Breast epithelium (tissue), 4 donors: ENCODE measurements at regions not wholly inside any gene's neighbourhood (a gene's known extent, or its start where the extent isn't known, plus 50 kb on each side); places are given as distances from the start of the nearest gene placed in this dataset.

Experiments
- DNase-seq, 2 donors: peaks; one replicate each; pipeline ENCODE4 v3.0.0-alpha.2; 2019; ENCODE audit warnings: low spot score in 2 of 2
- H3K27ac ChIP-seq, 2 donors: fragments of 200-600 bp; sonication (generic) in 1 of 2; one replicate each; pipeline ENCODE4 v1.5.1; 2016 to 2019; ENCODE audit warnings: mild to moderate bottlenecking in 1 of 2
- H3K27me3 ChIP-seq, 2 donors: fragments of 200-600 bp; sonication (generic) in 1 of 2; one replicate each; pipeline versions ENCODE4 v1.5.1 to v1.6.0; 2017 to 2019; ENCODE audit warnings: control low read depth in 1 of 2, mild to moderate bottlenecking in 1 of 2
- H3K36me3 ChIP-seq: fragments of 200-600 bp; one replicate; pipeline ENCODE4 v1.5.1; 2019
- H3K4me1 ChIP-seq, 2 donors: fragments of 200-600 bp; sonication (generic); one replicate each; pipeline ENCODE4 v1.5.1; 2016 to 2019; ENCODE audit warnings: control low read depth in 1 of 2
- H3K4me3 ChIP-seq, 3 donors: fragments of 200-600 bp; sonication (generic); 1 replicate in 2 of 3; 2 replicates in 1 of 3; pipeline ENCODE4 v1.5.1; 2016 to 2019; ENCODE audit warnings: mild to moderate bottlenecking in 3 of 3, moderate library complexity in 2 of 3
- H3K9me3 ChIP-seq, 2 donors: fragments of 200-600 bp; sonication (generic) in 1 of 2; one replicate each; pipeline ENCODE4 v1.5.1; 2016 to 2019; ENCODE audit warnings: control low read depth in 1 of 2
- POLR2A ChIP-seq: fragments of 450-650 bp; IDR thresholded peaks from one replicate; pipeline ENCODE4 v1.6.1; 2016; ENCODE audit warnings: antibody characterized with exemption, mild to moderate bottlenecking, moderate library complexity
- POLR2AphosphoS5 ChIP-seq, 3 donors: sonication (generic); formaldehyde crosslinking; IDR thresholded peaks; one replicate each; pipeline ENCODE4 v1.6.1; 2017; ENCODE audit warnings: antibody characterized with exemption in 3 of 3
- intact Hi-C: fragments of 100-400 bp; cut with DNase I; formaldehyde crosslinking; loops from one replicate; pipeline ENCODE4 v1.15.1; 2023; ENCODE audit warnings: low total_unique reads
- TF ChIP-seq, protein P1 (sequence below), 3 donors: fragments of 450-650 bp; IDR thresholded peaks; one replicate each; pipeline ENCODE4 v1.5.1; 2016 to 2017; ENCODE audit warnings: antibody characterized with exemption in 3 of 3, mild to moderate bottlenecking in 3 of 3, moderate library complexity in 3 of 3

DNA sequence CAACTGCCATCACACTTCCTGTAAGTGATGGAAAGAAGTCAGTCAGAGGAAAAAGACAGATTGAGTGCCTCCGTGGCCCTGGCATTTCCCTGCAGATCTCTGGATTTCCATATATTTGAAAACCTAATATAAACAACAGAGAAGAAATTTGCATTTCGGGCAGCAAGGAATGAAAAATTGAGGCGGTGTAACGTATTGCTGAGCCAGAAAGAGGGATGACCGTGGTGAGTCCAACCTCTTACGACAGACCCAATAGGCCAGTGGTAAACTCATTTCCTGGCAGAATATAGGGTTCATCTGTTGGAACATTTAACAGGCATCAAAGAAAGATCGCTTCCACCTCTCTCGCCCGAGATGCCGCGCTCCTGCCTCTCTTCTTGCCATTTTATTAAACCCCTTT is 336.5 kb downstream of the MIAT start:
- Histone ChIP-seq H3K4me3 (no peak overlapping the region), H3K36me3 (no peaks in the 10 kb centered on the region), H3K9me3 (no peaks in the 10 kb centered on the region), H3K4me1 (no peaks in the 10 kb centered on the region), H3K27me3 (no peaks in the 10 kb centered on the region), H3K27ac (no peak overlapping the region)
- no peak for DNase-seq
- intact Hi-C loops = no loop called here
- TF ChIP-seq POLR2AphosphoS5 (IDR thresholded peaks at IDR 0.05) (no peak), POLR2A (no peak)
- TF ChIP-seq, protein P1, sequence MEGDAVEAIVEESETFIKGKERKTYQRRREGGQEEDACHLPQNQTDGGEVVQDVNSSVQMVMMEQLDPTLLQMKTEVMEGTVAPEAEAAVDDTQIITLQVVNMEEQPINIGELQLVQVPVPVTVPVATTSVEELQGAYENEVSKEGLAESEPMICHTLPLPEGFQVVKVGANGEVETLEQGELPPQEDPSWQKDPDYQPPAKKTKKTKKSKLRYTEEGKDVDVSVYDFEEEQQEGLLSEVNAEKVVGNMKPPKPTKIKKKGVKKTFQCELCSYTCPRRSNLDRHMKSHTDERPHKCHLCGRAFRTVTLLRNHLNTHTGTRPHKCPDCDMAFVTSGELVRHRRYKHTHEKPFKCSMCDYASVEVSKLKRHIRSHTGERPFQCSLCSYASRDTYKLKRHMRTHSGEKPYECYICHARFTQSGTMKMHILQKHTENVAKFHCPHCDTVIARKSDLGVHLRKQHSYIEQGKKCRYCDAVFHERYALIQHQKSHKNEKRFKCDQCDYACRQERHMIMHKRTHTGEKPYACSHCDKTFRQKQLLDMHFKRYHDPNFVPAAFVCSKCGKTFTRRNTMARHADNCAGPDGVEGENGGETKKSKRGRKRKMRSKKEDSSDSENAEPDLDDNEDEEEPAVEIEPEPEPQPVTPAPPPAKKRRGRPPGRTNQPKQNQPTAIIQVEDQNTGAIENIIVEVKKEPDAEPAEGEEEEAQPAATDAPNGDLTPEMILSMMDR (IDR thresholded peaks at IDR 0.05) = no peak

DNA sequence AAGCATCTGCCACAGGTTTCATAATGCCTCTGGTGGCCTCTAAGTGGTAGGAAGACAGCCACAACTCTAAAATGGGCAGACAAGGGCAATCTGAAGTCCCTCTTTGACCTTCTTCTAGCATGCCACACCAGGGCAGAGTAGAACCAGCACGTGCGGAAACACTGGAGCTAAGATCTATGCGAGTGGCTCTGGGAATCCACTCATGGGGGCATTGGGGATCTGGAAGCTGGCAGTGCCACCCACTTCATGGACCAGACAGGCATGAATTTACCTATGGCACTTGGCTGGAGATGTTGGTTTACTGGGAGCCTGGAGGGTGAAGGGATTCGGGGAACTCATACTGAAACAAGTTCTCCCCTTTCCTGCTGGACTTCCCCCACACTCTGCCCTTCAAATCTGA is 337.4 kb downstream of the MIAT start:
- TF ChIP-seq, protein P1 (IDR thresholded peaks at IDR 0.05) = no peak
- TF ChIP-seq POLR2A (no peak), POLR2AphosphoS5 (IDR thresholded peaks at IDR 0.05) (no peak)
- Histone ChIP-seq H3K27me3 (no peaks in the 10 kb centered on the region), H3K9me3 (no peaks in the 10 kb centered on the region), H3K27ac (no peak overlapping the region), H3K4me1 (no peaks in the 10 kb centered on the region), H3K4me3 (no peak overlapping the region), H3K36me3 (no peaks in the 10 kb centered on the region)
- DNase-seq = no peak
- intact Hi-C loops = no loop called here

DNA sequence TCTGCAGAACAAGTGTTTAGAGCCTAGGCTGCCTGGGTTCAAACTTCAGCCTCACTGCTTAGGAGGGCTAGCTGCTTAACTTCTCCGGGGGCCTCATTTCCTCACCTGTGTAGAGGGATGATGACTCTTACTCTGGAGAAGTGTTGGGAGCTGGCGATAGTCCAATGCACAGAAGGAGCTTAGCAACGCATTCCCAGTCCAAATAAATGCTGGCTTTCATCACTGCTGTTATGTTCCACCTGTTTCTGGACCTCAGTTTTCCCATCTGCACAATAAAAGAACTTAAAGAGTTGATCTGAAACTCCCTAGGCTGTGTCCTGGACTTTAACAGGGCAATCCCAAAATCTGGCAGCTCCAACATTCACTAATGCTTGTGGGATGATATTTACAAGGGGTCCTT is 337.8 kb downstream of the MIAT start:
- Histone ChIP-seq H3K4me3 (no peak overlapping the region), H3K9me3 (no peaks in the 10 kb centered on the region), H3K27ac (no peak overlapping the region), H3K36me3 (no peaks in the 10 kb centered on the region), H3K27me3 (no peaks in the 10 kb centered on the region), H3K4me1 (no peaks in the 10 kb centered on the region)
- DNase-seq = no peak
- TF ChIP-seq POLR2AphosphoS5 (IDR thresholded peaks at IDR 0.05) (no peak), POLR2A (no peak)
- TF ChIP-seq, protein P1 (IDR thresholded peaks at IDR 0.05) = no peak
- intact Hi-C loops = no loop called here

DNA sequence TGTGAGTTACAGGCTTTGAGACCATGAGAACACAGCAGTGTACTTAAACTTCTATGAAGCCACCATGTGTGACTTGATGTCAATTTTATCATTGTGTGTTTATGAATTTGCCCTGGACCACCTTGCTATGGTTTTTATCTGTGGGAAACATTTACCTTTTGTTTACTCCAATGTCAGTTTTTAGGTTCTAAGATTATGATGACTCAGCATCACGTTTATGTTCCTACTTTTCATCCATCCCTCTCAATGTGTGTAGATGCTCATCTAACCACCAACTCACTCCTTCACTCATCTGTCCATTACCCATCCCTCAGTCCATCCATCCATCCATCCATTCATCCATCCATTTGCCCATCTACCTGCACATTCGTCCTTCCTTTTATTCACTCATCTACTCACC is 338.8 kb downstream of the MIAT start:
- Histone ChIP-seq H3K27ac (no peak overlapping the region), H3K4me3 (no peak overlapping the region), H3K4me1 (no peaks in the 10 kb centered on the region), H3K27me3 (no peaks in the 10 kb centered on the region), H3K36me3 (no peaks in the 10 kb centered on the region), H3K9me3 (no peaks in the 10 kb centered on the region)
- no peak for TF ChIP-seq POLR2AphosphoS5 (IDR thresholded peaks at IDR 0.05)
- TF ChIP-seq, protein P1 (IDR thresholded peaks at IDR 0.05) = no peak
- no peak for TF ChIP-seq POLR2A
- DNase-seq = no peak
- intact Hi-C loops = no loop called here

DNA sequence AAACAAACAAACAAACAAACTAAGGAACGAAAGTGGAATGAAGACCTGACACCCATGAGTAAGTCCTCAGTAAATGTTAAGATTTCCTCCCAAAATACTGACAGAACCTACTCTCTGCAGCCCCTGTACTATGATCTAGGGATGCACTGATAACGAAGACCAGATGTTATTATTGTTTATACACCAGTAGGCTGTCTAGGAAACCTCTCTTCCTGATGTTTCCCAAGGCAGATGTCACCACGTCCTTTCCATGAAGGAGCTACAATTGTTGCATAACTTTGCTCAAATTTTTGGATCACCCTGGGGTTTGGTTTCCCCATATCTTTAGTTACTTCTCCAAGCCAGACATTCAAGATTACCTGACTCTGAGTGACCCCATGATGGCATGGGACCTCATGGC is 340.7 kb downstream of the MIAT start:
- intact Hi-C loops = no loop called here
- no peak overlapping the region for H3K4me3 ChIP-seq
- DNase-seq = no peak
- TF ChIP-seq POLR2AphosphoS5 (IDR thresholded peaks at IDR 0.05) = no peak
- TF ChIP-seq POLR2A = no peak
- TF ChIP-seq, protein P1 (IDR thresholded peaks at IDR 0.05) = no peak
- no peaks in the 10 kb centered on the region for H3K4me1 ChIP-seq
- no peaks in the 10 kb centered on the region for H3K9me3 ChIP-seq
- no peak overlapping the region for H3K27ac ChIP-seq
- H3K27me3 ChIP-seq = no peaks in the 10 kb centered on the region
- H3K36me3 ChIP-seq = no peaks in the 10 kb centered on the region
